Gastrocnemius medialis (tissue), 4 donors: ENCODE measurements at regions not wholly inside any gene's neighbourhood (a gene's known extent, or its start where the extent isn't known, plus 50 kb on each side); places are given as distances from the start of the nearest gene placed in this dataset.
A peak's percentile ranks its signal among the peaks of the same experiment; 100 is the strongest.

ENCODE experiments used
- ATAC-seq, 2 donors: fragments of 150-250 bp; one replicate each; pipeline ENCODE4 v1.9.1; 2016
- DNase-seq, 2 donors: peaks; one replicate each; pipeline ENCODE4 v3.0.0-alpha.2; 2019
- H3K27ac ChIP-seq, 4 donors: fragments of 200-600 bp; sonication (generic); 1 replicate in 1 of 4; 2 replicates in 3 of 4; pipeline ENCODE4 v1.5.1; 2016 to 2018; ENCODE audit warnings: mild to moderate bottlenecking in 2 of 4, moderate library complexity in 1 of 4
- H3K27me3 ChIP-seq, 3 donors: fragments of 200-600 bp; sonication (generic) in 2 of 3; 1 replicate in 1 of 3; 2 replicates in 2 of 3; pipeline versions ENCODE4 v1.5.1 to v1.6.0; 2016 to 2019; ENCODE audit warnings: mild to moderate bottlenecking in 1 of 3, moderate library complexity in 1 of 3
- H3K36me3 ChIP-seq, 2 donors: fragments of 200-600 bp; sonication (generic) in 1 of 2; one replicate each; pipeline ENCODE4 v1.5.1; 2017 to 2018
- H3K4me1 ChIP-seq, 2 donors: fragments of 200-600 bp; sonication (generic) in 1 of 2; one replicate each; pipeline ENCODE4 v1.5.1; 2016 to 2017; ENCODE audit warnings: mild to moderate bottlenecking in 2 of 2
- H3K4me3 ChIP-seq, 4 donors: fragments of 200-600 bp; sonication (generic) in 3 of 4; 1 replicate in 1 of 4; 2 replicates in 3 of 4; pipeline ENCODE4 v1.5.1; 2016 to 2019; ENCODE audit warnings: mild to moderate bottlenecking in 2 of 4
- H3K9me3 ChIP-seq, 3 donors: fragments of 200-600 bp; sonication (generic) in 2 of 3; 1 replicate in 1 of 3; 2 replicates in 2 of 3; pipeline ENCODE4 v1.5.1; 2016 to 2019
- POLR2A ChIP-seq, 2 donors: fragments of 450-650 bp; IDR thresholded peaks; one replicate each; pipeline ENCODE4 v1.6.1; 2017; ENCODE audit warnings: antibody characterized with exemption in 2 of 2, mild to moderate bottlenecking in 2 of 2, moderate library complexity in 2 of 2
- in situ Hi-C, 4 donors: fragments of 200-750 bp; cut with MboI; loops; one replicate each; pipeline versions ENCODE4 v1.15.0 to v1.8.0; 2017; ENCODE audit warnings: low sequenced_read_pairs in 4 of 4
- intact Hi-C: fragments of 100-400 bp; cut with DNase I; formaldehyde crosslinking; loops from one replicate; pipeline ENCODE4 v1.15.1; 2023; ENCODE audit warnings: low total_unique reads
- TF ChIP-seq, protein P1 (sequence below), 5 experiments: fragments of 450-650 bp in 3 of 5; fragments of 200-600 bp in 2 of 5; sonication (generic) in 2 of 5; IDR thresholded peaks in 4 of 5; conservative IDR thresholded peaks in 1 of 5; 1 replicate in 4 of 5; 2 replicates in 1 of 5; pipeline ENCODE4 v1.5.1; 2016 to 2019; ENCODE audit warnings: antibody characterized with exemption in 5 of 5, mild to moderate bottlenecking in 3 of 5, moderate library complexity in 3 of 5

- Histone ChIP-seq H3K36me3 (no peaks in the 10 kb centered on the region), H3K27me3 (no peaks in the 10 kb centered on the region), H3K9me3 (no peaks in the 10 kb centered on the region), H3K4me3 (no peak overlapping the region), H3K27ac (no peak overlapping the region), H3K4me1 (peaks cover 23 to 37% of the 10 kb centered on the region in 2 donors)
- ATAC-seq (no peak), DNase-seq (no peak)
- in situ Hi-C loops: no loop called here
- intact Hi-C loops: no loop called here
- TF ChIP-seq POLR2A (IDR thresholded peaks at IDR 0.05): no peak
- TF ChIP-seq, protein P1, sequence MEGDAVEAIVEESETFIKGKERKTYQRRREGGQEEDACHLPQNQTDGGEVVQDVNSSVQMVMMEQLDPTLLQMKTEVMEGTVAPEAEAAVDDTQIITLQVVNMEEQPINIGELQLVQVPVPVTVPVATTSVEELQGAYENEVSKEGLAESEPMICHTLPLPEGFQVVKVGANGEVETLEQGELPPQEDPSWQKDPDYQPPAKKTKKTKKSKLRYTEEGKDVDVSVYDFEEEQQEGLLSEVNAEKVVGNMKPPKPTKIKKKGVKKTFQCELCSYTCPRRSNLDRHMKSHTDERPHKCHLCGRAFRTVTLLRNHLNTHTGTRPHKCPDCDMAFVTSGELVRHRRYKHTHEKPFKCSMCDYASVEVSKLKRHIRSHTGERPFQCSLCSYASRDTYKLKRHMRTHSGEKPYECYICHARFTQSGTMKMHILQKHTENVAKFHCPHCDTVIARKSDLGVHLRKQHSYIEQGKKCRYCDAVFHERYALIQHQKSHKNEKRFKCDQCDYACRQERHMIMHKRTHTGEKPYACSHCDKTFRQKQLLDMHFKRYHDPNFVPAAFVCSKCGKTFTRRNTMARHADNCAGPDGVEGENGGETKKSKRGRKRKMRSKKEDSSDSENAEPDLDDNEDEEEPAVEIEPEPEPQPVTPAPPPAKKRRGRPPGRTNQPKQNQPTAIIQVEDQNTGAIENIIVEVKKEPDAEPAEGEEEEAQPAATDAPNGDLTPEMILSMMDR (IDR thresholded peaks at IDR 0.05 in 4 of 5, conservative IDR thresholded peaks at IDR 0.05 in 1 of 5): no peak
Observed at GRCh38 chr9:13487071-13487470, 207.6 kb upstream of the MPDZ start.

- ATAC-seq (peak; percentile 97 to 98), DNase-seq (peak; percentile 79 to 83)
- TF ChIP-seq POLR2A (IDR thresholded peaks at IDR 0.05): no peak
- TF ChIP-seq, protein P1 (IDR thresholded peaks at IDR 0.05 in 4 of 5, conservative IDR thresholded peaks at IDR 0.05 in 1 of 5): peak in 2 of 5 experiments; percentile 19 to 29
- Histone ChIP-seq H3K9me3 (no peaks in the 10 kb centered on the region), H3K27me3 (no peaks in the 10 kb centered on the region), H3K27ac (peak overlapping the region; percentile 68 to 81 (median 72)), H3K4me3 (peak overlapping the region in 1 of 4 donors; percentile 30), H3K36me3 (no peaks in the 10 kb centered on the region), H3K4me1 (peaks cover 23 to 27% of the 10 kb centered on the region in 2 donors)
- intact Hi-C loops: no loop called here
- in situ Hi-C loops: no loop called here
Observed at GRCh38 chr9:13485068-13485596, 205.6 kb upstream of the MPDZ start.

DNA sequence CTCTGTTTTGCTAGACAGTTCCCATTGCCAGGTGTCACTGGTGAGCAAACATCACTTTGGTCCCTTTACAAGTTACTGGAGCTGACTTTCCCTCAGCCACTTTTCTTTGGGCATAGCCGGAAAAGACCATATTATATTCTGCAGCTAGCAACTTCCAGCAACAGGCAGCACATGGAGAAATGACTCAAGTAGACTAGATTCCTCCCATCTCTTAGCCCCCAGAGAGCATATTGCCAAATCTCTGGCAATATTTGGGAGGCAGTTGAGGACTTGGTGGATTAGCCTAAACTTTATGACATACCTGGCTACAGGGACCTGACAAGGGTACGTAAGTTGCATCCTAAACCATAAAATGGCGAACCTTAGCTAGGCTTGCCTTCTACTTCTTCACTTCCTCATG lies 204.7 kb upstream of the MPDZ start:
- TF ChIP-seq, protein P1 (IDR thresholded peaks at IDR 0.05 in 4 of 5, conservative IDR thresholded peaks at IDR 0.05 in 1 of 5): no peak
- TF ChIP-seq POLR2A (IDR thresholded peaks at IDR 0.05): no peak
- ATAC-seq (peak; percentile 38 to 40), DNase-seq (peak; percentile 23 to 53)
- Histone ChIP-seq H3K4me3 (no peak overlapping the region), H3K36me3 (no peaks in the 10 kb centered on the region), H3K27ac (peak overlapping the region; percentile 68 to 81 (median 72)), H3K4me1 (peaks cover 23 to 27% of the 10 kb centered on the region in 2 donors), H3K9me3 (no peaks in the 10 kb centered on the region), H3K27me3 (no peaks in the 10 kb centered on the region)
- in situ Hi-C loops: no loop called here
- intact Hi-C loops: no loop called here

- Histone ChIP-seq H3K9me3 (no peaks in the 10 kb centered on the region), H3K4me3 (no peak overlapping the region), H3K27ac (no peak overlapping the region), H3K4me1 (peaks cover 17 to 23% of the 10 kb centered on the region in 2 donors), H3K27me3 (no peaks in the 10 kb centered on the region), H3K36me3 (no peaks in the 10 kb centered on the region)
- ATAC-seq (no peak), DNase-seq (no peak)
- in situ Hi-C loops (no loop called here), intact Hi-C loops (no loop called here)
- TF ChIP-seq, protein P1 (IDR thresholded peaks at IDR 0.05 in 4 of 5, conservative IDR thresholded peaks at IDR 0.05 in 1 of 5): no peak
- no peak for TF ChIP-seq POLR2A (IDR thresholded peaks at IDR 0.05)
Observed at GRCh38 chr9:13481274-13481673, 201.8 kb upstream of the MPDZ start.

DNA sequence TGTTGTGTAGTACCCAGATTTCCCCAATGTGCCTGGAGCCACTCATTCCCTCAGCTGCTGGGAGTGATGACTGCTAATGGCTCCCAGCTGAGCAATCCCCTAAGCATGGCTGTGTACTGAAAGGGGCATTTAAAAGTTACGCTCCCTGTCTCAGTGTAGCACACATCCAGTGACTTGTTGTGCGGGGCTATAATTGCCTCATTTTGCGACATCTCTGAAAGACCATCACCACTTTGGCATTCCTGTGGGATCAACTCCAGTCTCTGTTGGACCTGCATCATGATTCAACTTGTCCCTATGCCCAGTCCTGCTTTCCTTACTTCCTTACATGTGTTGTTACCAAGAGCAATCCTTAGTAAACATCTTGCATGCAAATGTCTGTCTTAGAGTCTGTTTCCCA lies 201.2 kb upstream of the MPDZ start:
- H3K9me3 ChIP-seq: no peaks in the 10 kb centered on the region
- in situ Hi-C loops (no loop called here), intact Hi-C loops (no loop called here)
- no peak overlapping the region for H3K27ac ChIP-seq
- H3K36me3 ChIP-seq: no peaks in the 10 kb centered on the region
- TF ChIP-seq, protein P1 (IDR thresholded peaks at IDR 0.05 in 4 of 5, conservative IDR thresholded peaks at IDR 0.05 in 1 of 5): no peak
- TF ChIP-seq POLR2A (IDR thresholded peaks at IDR 0.05): no peak
- peaks cover 15 to 21% of the 10 kb centered on the region in 2 donors for H3K4me1 ChIP-seq
- no peak overlapping the region for H3K4me3 ChIP-seq
- ATAC-seq (no peak), DNase-seq (no peak)
- no peaks in the 10 kb centered on the region for H3K27me3 ChIP-seq
